ENCODE measurements at regions not wholly inside any gene's neighbourhood (a gene's known extent, or its start where the extent isn't known, plus 50 kb on each side); places are given as distances from the start of the nearest gene placed in this dataset.

DNA sequence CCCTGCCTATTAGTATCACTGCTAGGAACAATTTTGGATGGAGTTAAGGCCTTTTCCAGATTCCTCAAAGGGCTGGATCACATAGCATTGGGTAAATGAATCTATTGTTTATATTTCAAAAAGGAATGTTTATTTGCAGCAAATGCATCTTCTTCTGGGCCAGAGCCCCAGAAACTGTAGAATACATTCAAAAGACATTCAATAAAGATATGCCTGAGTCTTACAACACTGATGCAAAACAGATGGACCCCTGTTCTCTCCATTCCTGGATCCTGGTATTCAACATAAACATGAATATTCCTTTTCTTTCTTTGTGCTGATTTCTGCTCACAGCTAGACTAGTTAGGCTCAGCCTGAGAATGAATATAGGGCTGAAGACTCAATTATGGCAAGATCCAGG lies 227.2 kb upstream of the KLHL29 start:
- intact Hi-C loops (cut with DNase I): no loop called here
- DNase-seq (ENCODE audit: low spot score): no peak

DNA sequence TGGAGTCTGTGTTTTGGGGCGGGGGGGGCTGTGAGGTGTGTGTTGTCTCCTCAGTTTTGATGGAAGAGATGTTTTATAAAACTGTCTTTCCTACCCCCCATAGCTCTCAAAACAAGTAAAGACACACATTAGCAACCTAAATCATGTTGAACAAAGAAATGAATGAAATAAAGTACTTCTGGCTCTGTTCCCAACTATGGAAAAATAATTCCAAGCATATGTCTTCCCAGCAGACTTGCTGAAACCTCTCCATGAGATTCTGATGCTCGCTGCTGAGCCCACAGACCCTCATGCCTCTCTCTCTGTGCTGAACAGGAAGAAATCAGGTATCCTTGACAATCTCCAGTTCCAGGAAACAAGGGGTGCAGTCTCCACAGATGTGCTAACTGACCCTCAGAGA lies 226.7 kb upstream of the KLHL29 start:
- intact Hi-C loops (cut with DNase I): no loop called here
- DNase-seq (ENCODE audit: low spot score): no peak

DNA sequence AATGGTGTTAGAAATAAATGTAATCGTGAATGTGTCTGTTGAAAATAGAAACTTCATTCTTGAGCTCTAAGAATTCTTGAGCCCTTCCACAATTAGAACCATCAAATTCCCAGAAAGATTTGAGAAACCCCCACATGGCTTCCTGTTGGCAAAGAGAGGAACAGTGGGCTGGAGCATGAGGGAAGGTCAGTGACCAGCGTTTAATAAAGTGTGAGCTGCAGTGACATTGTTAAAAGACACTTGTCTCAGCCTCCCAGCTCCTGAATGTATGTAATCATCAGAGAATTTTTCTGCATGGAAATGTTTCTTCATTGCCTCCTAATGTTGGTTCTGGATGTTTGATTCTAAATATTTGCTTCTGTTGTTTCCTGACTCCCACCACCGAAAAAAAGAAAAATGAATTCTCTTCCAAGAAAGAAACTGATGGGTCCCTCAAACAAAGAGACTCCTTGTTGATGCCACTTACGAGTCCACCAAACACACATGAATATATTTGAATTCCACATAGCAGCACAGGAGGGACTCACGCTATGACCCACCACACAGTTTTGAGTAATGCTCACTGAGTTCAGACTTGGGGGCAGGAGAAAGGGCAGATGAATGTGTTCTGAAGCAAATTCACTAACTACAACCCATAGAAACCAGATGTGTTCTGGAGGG lies 225.1 kb upstream of the KLHL29 start:
- intact Hi-C loops (cut with DNase I): no loop called here
- DNase-seq (ENCODE audit: low spot score): no peak

DNA sequence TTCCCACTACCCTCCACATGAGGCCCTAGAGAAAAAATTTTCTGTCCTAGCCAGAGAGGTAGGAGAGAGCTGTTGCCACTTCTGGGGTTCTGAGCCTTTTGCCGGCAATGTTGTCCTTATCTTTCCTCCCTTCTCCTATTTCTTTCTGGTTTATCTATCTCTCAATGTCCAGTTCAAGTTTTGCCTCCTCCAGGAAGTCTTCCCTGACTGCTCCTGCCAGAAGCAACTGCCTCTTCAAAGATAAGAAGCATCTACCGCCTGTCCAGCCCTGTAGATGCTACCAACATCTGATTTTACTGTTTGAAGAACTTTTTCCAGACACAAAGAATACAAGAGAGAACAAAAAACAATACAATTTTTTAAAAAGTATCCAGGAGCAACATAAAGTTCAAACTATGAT lies 220.8 kb upstream of the KLHL29 start:
- no peak for DNase-seq (ENCODE audit: low spot score)
- intact Hi-C loops (cut with DNase I): no loop called here

DNA sequence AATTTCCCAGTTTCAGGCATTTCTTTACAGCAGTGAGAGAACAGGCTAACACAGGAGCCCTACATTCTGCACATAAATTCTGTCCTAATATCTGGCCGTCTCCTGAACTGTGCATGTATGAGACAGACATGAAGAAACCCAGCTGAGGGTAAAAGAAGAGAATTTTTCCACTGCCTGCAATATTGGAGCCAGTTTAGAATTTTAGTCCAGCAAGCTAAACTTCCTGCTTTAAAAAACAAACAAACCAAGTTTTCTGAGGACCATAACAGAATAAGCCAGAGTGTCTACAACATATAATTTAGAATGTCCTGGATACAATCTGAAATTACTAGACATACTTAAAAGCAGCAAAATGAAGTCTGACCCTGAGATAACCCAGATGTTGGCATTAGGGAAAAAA lies 215.1 kb upstream of the KLHL29 start:
- intact Hi-C loops (cut with DNase I): no loop called here
- DNase-seq (ENCODE audit: low spot score): no peak

DNA sequence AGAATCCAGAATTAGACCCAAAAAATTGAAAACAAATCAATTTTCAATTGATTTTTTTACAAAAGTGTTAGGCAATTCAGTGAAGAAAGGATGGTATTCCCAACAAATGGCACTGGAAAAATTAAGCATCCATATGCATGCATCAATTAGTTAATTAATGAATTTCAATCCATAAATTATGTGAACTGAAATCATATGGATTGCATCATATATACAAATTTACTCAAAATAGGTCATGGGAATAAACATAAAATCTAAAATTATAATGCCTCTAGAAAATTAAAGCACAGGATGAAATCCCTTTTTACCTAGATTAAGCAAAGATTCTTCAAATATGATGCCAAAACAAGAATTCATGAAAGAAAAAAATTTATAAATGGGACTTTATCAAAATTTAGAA lies 213.9 kb upstream of the KLHL29 start:
- intact Hi-C loops (cut with DNase I): no loop called here
- no peak for DNase-seq (ENCODE audit: low spot score)

DNA sequence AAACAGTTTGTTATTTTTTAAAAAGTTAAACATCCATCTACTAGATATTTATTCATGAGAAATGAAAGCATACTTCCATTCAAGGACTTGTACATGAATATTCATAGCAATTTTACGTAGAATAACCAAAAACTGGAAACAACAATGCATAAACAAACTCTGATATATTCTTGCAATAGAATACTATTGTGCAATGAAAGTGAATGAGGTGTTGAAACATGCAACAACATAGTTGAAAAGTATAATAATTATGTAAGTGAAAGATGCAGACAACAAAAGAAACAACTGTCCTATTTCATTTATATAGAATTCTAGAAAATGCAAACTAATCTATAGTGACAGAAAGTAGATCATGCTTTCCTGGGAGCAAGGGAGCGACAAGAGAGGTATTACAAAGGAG lies 206.6 kb upstream of the KLHL29 start:
- DNase-seq (ENCODE audit: low spot score): no peak
- intact Hi-C loops (cut with DNase I): no loop called here

DNA sequence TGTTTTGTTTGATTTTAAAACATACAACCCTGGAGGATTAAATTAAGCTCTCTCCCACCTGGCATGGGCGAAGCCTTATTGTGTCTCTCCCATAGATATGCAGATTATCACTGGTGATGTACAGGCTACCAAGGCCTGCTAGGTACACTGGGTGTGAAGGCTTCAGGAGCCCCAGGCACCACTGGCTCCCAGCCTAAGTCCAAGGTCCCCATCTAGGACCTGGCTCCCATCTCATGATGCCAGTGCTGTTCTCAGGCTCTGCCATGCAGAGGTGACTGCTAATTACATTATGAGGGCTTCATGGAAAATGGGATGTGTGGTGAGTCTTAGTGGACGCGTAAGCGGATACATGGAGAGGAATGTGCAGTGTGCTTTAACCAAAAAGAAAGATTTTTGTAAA lies 201.2 kb upstream of the KLHL29 start:
- intact Hi-C loops (cut with DNase I): no loop called here
- no peak for DNase-seq (ENCODE audit: low spot score)

DNA sequence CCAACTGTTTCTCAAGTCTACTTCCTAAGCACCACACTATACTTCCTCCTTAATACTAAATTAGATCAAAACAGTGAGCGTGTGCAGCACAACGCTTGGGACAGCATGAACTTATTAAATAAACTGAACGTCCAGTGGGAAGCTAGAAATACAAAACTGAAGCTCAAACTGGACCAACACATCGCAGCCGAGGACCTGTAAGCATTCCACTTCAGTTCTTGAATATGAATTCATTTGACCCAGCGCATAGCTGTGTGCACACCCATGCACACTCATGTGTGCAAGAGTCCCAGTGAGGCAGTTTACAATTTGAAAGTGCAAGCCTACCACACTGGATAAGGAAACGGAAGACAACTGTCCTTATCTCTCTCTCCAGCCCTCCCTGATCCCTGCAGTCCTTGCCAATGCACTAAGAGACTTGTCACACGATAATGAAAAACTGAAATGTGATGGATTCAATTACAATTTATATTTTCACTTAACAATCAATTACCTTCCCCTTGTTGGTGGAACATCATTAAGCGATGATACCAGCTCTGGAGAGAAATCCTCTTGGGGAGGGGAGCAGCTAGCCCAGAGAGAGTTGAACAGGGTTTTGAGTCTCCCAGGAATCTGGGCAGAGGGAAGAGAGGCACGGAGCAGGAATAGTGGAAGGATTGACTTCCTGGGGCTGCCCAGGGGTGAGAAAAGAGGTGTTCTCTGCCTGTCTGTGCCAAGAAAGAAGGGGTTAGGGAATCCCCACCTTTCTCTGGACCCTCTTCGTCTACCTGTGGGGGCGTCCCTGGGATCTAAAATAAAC lies 186.5 kb upstream of the KLHL29 start:
- intact Hi-C loops (cut with DNase I): no loop called here
- no peak for DNase-seq (ENCODE audit: low spot score)

DNA sequence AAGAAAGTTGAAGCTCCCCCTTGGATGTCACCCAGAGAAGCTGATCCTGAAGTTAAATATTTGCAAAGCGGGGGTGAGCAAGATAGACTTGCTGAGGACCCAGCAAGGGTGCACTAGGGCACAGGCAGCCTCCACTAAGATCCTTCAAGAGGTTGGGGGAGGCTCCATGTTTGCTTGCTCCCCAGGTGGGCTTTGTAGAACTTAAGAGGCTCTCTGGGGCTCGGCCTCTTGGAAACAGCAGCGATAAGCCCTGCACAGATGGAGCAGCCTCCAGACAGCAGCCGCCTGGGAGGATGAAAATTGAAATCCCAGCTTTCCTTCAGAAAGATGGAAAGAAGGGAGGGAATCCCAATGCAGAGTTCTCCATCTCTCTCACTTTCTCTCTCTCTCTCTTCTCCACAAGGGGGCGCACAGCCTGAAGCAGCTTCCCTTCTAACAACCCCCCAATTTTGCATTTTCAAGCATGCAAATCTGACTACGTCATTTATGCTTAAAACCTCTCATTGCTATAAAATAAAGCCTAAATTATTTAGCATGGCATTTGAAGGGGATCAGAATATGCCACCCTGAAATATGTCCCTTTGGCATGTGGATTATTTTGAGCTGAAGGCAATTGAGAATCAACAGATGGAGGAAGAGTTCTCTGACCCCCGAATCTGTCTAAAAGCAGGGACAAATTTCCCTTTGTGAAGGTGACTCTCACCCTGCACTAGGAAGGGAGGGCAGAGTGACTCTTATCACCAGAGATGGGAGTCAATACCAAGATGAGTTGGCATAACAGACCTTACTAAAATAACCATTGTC lies 185.7 kb upstream of the KLHL29 start:
- DNase-seq (ENCODE audit: low spot score): no peak
- intact Hi-C loops (cut with DNase I): no loop called here

DNA sequence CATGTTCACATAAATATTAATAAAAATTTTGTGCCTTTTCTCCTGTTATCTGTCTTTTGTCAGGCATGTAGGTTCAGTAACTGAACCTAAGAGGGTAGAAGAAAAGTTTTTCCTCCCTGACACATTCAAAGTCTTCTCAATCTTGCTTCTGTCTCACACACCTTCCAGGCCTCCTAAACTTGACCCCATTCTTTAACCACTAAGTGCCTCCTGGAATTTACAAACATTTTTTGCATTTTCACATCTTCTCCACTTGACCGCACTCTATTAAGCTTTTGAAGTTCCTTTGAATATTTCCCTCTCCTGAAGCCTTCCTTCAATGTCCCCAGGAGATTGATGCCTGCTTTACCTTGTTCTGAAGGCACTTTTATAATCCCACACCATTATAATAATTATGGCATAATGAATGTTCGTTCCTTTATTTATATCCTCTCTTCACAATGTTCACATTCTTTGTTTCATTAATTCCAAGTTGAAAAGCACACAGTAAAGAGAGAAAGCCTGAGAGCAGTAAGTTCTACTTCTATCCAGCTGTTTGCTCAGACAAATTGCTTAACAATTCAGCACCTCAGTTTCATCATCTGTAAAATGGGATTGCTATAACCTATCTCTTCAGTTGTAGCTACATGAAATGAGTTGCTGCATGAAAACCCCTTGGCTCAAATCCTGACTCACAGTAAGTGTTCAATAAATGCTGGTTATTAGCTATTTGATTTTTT lies 184.8 kb upstream of the KLHL29 start:
- intact Hi-C loops (cut with DNase I): no loop called here
- no peak for DNase-seq (ENCODE audit: low spot score)

DNA sequence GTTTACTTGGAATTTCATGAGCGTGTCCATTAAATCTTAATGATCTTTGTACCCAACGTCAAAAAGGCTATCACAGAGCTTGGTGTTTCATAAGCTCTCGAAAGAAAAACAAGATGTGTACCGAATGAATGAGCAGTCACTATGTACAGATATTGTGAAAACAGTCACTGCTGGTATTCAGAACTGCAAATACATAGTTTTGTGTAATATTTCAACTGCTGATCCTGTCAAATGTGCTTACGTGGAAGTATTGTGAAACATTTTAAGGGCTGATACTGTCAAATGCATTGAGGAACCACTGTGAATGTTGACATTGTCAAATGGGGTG lies 184.2 kb upstream of the KLHL29 start:
- intact Hi-C loops (cut with DNase I): no loop called here
- DNase-seq (ENCODE audit: low spot score): no peak

DNA sequence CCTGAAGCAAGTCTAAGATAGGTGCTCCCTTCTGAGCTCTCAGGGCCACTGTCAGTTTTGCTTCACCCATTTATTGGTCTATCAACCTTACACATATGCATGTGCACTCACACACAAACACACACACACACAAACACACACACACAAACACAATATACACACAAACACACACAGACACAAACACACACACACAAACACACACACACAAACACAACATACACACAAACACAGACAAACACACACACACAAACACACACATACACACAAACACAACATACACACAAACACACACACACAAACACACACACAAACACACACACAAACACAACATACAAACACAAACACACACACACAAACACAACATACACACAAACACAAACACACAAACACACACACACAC lies 181.6 kb upstream of the KLHL29 start:
- intact Hi-C loops (cut with DNase I): no loop called here
- no peak for DNase-seq (ENCODE audit: low spot score)

DNA sequence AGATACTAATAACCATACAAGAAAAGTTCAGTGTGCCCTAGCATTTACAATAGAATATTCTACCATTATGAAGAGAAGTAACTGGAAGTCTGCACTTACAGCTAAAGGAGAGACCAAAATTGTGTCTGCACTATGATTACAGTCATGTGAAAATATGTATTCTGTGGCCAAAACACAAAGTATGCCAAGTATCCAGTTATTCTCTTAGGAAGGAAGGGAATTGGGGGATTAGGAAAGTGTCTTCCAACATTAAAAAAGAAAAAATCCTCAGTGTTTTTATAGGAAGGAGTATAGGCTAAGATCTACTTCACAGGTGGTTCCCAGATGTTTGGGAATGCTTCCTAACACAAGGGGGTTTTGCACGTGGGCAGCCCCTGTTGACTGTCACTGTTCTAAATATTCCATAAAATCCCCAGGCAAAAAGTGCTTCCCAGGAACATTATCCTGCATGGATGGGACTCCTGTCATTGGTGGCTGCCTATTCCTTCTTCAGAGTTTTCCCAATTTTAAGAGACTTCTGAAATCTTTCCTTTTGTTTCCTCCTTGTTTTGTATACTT lies 180.2 kb upstream of the KLHL29 start:
- intact Hi-C loops (cut with DNase I): no loop called here
- no peak for DNase-seq (ENCODE audit: low spot score)

DNA sequence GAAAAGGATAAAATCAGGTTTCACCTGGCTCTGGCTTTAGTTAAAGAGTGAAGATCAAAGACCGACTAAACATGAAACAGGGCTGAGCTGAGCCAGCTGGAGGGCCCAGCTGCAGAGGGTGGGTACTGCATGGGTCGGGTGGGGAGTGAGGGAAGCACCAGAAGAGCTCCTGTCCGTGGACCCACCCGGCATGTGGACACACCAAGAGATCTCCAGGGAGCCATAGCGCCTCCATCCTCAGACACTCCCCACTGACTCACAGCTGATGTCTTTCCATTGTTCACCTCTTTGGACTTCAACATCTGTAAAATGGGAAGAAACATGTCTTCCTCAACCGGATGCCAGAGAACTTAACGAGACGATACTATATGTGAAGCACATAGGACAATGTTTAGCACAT lies 178.3 kb upstream of the KLHL29 start:
- intact Hi-C loops (cut with DNase I): no loop called here
- no peak for DNase-seq (ENCODE audit: low spot score)

DNA sequence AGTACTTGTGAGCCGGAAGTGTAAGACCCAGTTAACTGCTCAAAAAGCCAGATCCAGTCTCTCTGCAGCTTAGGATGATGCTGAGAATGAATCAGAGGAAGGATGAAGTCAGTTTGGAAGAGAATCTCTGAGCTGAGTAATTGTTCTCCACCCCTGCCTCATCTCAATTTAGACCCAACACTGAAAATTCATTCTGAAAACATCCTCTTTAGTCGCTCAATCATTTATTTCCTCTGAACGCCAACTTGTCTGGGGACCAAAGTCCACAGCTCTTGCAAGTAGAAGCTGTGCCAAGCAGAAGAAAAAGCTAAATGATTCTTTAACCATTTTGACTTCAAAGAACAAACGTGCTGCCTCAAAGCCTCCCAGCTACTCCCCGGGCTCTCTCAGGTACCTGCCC lies 177.1 kb upstream of the KLHL29 start:
- intact Hi-C loops (cut with DNase I): no loop called here
- no peak for DNase-seq (ENCODE audit: low spot score)

DNA sequence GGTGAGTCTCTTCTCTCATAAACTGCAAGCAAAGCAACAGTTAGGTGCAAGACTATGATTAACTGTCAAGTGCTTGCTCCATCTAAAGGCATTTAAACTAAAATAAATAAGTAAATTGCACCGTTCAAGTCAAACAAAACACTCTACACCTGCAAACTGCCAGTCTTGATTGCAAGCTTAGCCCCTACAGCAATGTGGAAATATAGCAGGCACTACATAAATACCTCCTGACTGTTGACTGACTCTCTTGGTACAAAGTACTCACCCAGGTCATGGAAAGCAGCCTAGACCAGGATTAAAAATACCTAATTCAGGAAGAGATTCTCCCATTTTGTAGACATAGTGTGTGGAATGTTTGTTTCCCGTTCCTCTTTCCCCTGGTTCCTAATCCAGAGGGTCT lies 176.6 kb upstream of the KLHL29 start:
- intact Hi-C loops (cut with DNase I): no loop called here
- DNase-seq (ENCODE audit: low spot score): no peak

DNA sequence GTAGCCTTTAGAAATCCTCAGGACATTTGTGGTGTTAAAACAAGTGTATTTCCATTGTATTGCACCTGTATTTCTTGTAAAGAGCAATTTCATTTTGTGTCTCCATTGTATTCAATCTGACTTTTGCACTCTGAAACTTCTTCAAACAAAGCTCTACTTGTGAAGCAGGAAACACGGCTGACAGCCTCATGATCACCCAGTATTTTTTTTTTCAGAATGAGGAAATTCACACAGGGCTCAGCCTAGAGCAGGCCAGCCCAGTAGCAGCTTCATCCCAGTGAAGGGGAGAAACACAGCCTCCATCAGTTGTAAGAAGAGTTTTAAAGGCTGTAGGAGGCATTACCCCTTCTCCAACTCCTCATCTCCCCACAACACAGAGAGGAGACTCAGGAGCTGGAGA lies 175.9 kb upstream of the KLHL29 start:
- DNase-seq (ENCODE audit: low spot score): no peak
- intact Hi-C loops (cut with DNase I): no loop called here

DNA sequence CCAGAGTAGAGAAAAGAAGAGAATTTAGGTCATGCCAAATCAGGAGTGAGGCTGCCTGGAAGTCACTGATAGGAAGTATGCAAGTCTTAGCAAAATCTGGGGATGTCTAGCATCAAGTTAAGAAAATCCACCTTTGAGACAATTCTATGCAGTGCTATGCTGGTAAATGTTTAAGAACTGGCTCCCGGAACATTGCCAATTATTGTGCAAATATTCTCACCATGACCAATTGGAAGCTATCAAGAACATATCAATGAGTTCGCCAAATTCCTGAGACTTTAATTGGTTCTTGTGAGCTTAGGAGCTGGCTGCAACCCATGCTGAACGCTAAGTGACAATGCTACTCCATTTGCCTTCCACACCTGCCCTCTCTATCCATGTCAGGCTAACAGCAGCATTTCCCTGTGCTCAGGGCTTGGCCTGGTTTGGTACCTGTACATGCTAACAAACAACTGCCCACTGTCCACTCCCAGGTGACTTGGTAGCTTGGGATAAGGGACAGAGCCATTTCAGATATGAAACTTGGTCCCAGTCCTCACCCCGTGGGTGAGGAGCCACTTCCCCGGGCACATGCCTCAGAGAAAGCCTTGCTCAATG lies 172.9 kb upstream of the KLHL29 start:
- DNase-seq (ENCODE audit: low spot score): no peak
- intact Hi-C loops (cut with DNase I): no loop called here

DNA sequence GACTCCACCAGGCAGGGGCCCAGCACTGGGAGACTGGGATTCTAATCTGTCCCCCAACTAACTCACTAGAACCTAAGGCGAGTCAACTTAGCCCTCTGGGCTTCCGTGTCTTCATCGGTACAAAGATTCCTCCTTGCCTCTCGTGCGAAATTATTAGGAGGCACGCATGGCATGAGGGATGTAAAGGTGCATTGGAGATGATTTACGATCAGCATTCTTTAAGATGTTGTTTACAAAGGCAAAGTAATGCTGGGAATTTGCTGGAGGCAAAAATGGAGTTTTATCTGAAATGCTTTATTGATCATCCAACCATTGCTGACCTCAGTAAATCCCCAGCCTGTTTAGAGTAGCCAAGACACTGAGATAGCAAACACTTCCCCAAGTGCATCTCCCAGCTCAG lies 171.8 kb upstream of the KLHL29 start:
- intact Hi-C loops (cut with DNase I): no loop called here
- no peak for DNase-seq (ENCODE audit: low spot score)
